ENCODE measurements at regions not wholly inside any gene's neighbourhood (a gene's known extent, or its start where the extent isn't known, plus 50 kb on each side); places are given as distances from the start of the nearest gene placed in this dataset.

GRCh38 chr5:174335682-174336364 lies 290.3 kb downstream of the NSG2 start:
- TF ChIP-seq POLR2A (IDR thresholded peaks at IDR 0.05) = no peak
- TF ChIP-seq, protein P1, sequence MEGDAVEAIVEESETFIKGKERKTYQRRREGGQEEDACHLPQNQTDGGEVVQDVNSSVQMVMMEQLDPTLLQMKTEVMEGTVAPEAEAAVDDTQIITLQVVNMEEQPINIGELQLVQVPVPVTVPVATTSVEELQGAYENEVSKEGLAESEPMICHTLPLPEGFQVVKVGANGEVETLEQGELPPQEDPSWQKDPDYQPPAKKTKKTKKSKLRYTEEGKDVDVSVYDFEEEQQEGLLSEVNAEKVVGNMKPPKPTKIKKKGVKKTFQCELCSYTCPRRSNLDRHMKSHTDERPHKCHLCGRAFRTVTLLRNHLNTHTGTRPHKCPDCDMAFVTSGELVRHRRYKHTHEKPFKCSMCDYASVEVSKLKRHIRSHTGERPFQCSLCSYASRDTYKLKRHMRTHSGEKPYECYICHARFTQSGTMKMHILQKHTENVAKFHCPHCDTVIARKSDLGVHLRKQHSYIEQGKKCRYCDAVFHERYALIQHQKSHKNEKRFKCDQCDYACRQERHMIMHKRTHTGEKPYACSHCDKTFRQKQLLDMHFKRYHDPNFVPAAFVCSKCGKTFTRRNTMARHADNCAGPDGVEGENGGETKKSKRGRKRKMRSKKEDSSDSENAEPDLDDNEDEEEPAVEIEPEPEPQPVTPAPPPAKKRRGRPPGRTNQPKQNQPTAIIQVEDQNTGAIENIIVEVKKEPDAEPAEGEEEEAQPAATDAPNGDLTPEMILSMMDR (IDR thresholded peaks at IDR 0.05) = no peak
